Gastrocnemius medialis (tissue), 4 donors: ENCODE measurements at regions not wholly inside any gene's neighbourhood (a gene's known extent, or its start where the extent isn't known, plus 50 kb on each side); places are given as distances from the start of the nearest gene placed in this dataset.
"Not testable (repeated sequence)": the region's sequence is repeated elsewhere in the genome, so short reads cannot be mapped to it uniquely, and the experiment has no call there.

Source experiments
- ATAC-seq, 2 donors: fragments of 150-250 bp; one replicate each; pipeline ENCODE4 v1.9.1; 2016
- DNase-seq, 2 donors: peaks; one replicate each; pipeline ENCODE4 v3.0.0-alpha.2; 2019
- H3K27ac ChIP-seq, 4 donors: fragments of 200-600 bp; sonication (generic); 1 replicate in 1 of 4; 2 replicates in 3 of 4; pipeline ENCODE4 v1.5.1; 2016 to 2018; ENCODE audit warnings: mild to moderate bottlenecking in 2 of 4, moderate library complexity in 1 of 4
- H3K27me3 ChIP-seq, 3 donors: fragments of 200-600 bp; sonication (generic) in 2 of 3; 1 replicate in 1 of 3; 2 replicates in 2 of 3; pipeline versions ENCODE4 v1.5.1 to v1.6.0; 2016 to 2019; ENCODE audit warnings: mild to moderate bottlenecking in 1 of 3, moderate library complexity in 1 of 3
- H3K36me3 ChIP-seq, 2 donors: fragments of 200-600 bp; sonication (generic) in 1 of 2; one replicate each; pipeline ENCODE4 v1.5.1; 2017 to 2018
- H3K4me1 ChIP-seq, 2 donors: fragments of 200-600 bp; sonication (generic) in 1 of 2; one replicate each; pipeline ENCODE4 v1.5.1; 2016 to 2017; ENCODE audit warnings: mild to moderate bottlenecking in 2 of 2
- H3K4me3 ChIP-seq, 4 donors: fragments of 200-600 bp; sonication (generic) in 3 of 4; 1 replicate in 1 of 4; 2 replicates in 3 of 4; pipeline ENCODE4 v1.5.1; 2016 to 2019; ENCODE audit warnings: mild to moderate bottlenecking in 2 of 4
- H3K9me3 ChIP-seq, 3 donors: fragments of 200-600 bp; sonication (generic) in 2 of 3; 1 replicate in 1 of 3; 2 replicates in 2 of 3; pipeline ENCODE4 v1.5.1; 2016 to 2019
- POLR2A ChIP-seq, 2 donors: fragments of 450-650 bp; IDR thresholded peaks; one replicate each; pipeline ENCODE4 v1.6.1; 2017; ENCODE audit warnings: antibody characterized with exemption in 2 of 2, mild to moderate bottlenecking in 2 of 2, moderate library complexity in 2 of 2
- in situ Hi-C, 4 donors: fragments of 200-750 bp; cut with MboI; loops; one replicate each; pipeline versions ENCODE4 v1.15.0 to v1.8.0; 2017; ENCODE audit warnings: low sequenced_read_pairs in 4 of 4
- intact Hi-C: fragments of 100-400 bp; cut with DNase I; formaldehyde crosslinking; loops from one replicate; pipeline ENCODE4 v1.15.1; 2023; ENCODE audit warnings: low total_unique reads
- TF ChIP-seq, protein P1 (sequence below), 5 experiments: fragments of 450-650 bp in 3 of 5; fragments of 200-600 bp in 2 of 5; sonication (generic) in 2 of 5; IDR thresholded peaks in 4 of 5; conservative IDR thresholded peaks in 1 of 5; 1 replicate in 4 of 5; 2 replicates in 1 of 5; pipeline ENCODE4 v1.5.1; 2016 to 2019; ENCODE audit warnings: antibody characterized with exemption in 5 of 5, mild to moderate bottlenecking in 3 of 5, moderate library complexity in 3 of 5

DNA sequence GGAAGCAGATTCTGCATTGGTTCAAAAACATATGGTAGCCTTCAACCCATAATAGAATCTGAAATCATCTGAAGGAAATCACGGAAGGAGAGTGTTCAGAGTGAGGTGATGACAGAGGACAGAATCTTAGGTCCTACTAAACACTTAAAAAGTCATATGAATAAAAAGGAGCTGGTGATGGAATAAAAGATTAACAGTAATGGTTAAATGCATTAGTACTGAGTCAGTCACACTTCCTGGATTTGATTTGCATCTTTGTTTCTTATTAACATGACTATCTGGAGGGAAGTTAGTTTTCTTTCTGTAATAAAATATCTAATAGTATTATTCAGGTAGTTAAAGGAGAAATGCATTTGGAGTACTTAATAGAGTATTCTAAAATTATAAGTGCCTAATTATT is 296.3 kb upstream of the ATXN7L3B start:
- in situ Hi-C loops (no loop called here), intact Hi-C loops (no loop called here)
- no peak for ATAC-seq
- DNase-seq = no peak
- no peaks in the 10 kb centered on the region for H3K36me3 ChIP-seq
- no peaks in the 10 kb centered on the region for H3K9me3 ChIP-seq
- no peak overlapping the region for H3K27ac ChIP-seq
- no peak overlapping the region for H3K4me3 ChIP-seq
- no peaks in the 10 kb centered on the region for H3K27me3 ChIP-seq
- H3K4me1 ChIP-seq = no peaks in the 10 kb centered on the region
- TF ChIP-seq, protein P1, sequence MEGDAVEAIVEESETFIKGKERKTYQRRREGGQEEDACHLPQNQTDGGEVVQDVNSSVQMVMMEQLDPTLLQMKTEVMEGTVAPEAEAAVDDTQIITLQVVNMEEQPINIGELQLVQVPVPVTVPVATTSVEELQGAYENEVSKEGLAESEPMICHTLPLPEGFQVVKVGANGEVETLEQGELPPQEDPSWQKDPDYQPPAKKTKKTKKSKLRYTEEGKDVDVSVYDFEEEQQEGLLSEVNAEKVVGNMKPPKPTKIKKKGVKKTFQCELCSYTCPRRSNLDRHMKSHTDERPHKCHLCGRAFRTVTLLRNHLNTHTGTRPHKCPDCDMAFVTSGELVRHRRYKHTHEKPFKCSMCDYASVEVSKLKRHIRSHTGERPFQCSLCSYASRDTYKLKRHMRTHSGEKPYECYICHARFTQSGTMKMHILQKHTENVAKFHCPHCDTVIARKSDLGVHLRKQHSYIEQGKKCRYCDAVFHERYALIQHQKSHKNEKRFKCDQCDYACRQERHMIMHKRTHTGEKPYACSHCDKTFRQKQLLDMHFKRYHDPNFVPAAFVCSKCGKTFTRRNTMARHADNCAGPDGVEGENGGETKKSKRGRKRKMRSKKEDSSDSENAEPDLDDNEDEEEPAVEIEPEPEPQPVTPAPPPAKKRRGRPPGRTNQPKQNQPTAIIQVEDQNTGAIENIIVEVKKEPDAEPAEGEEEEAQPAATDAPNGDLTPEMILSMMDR (IDR thresholded peaks at IDR 0.05 in 4 of 5, conservative IDR thresholded peaks at IDR 0.05 in 1 of 5) = no peak
- TF ChIP-seq POLR2A (IDR thresholded peaks at IDR 0.05) = no peak

DNA sequence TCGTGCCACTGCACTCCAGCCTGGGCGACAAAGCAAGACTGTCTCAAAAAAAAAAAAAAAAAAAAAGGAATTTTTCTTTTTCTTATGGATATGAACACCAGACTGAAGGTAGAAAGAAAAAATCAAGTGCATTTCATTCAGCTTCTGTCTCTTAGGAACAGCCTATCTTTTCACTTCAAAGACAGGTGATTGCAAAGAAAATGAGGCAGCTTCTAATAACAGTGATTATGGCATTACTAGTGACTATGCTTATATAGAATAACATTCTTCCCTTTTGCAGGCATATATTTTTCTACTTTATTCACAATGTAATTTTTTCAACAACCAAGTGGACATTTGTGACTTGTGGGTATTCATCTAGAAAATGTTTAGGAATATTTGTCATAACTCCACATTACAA is 295.5 kb upstream of the ATXN7L3B start:
- Histone ChIP-seq H3K4me3 (no peak overlapping the region), H3K4me1 (no peaks in the 10 kb centered on the region), H3K36me3 (no peaks in the 10 kb centered on the region), H3K27me3 (no peaks in the 10 kb centered on the region), H3K27ac (no peak overlapping the region), H3K9me3 (no peaks in the 10 kb centered on the region)
- no peak for ATAC-seq
- in situ Hi-C loops = no loop called here
- intact Hi-C loops = no loop called here
- TF ChIP-seq POLR2A (IDR thresholded peaks at IDR 0.05) = no peak
- TF ChIP-seq, protein P1 (IDR thresholded peaks at IDR 0.05 in 4 of 5, conservative IDR thresholded peaks at IDR 0.05 in 1 of 5) = no peak
- DNase-seq = no peak

DNA sequence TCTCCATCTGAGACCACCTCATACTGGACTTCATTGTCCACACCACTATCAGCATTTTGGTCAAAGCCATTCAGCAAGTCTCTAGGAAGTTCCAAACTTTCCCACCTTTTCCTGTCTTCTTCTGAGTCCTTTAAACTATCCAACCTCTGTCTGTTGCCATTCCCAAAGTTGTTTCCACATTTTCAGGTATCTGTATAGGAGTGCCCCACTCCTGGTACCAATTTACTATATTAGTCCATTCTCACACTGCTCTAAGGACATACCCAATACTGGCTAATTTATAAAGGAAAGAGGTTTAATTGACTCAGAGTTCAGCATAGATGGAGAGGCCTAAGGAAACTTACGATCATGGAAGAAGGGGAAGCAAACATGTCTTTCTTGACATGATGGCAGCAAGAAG is 292.2 kb upstream of the ATXN7L3B start:
- no peak overlapping the region for H3K27ac ChIP-seq
- no peak for DNase-seq
- H3K9me3 ChIP-seq = no peaks in the 10 kb centered on the region
- H3K4me1 ChIP-seq = no peaks in the 10 kb centered on the region
- no peaks in the 10 kb centered on the region for H3K27me3 ChIP-seq
- TF ChIP-seq, protein P1 (IDR thresholded peaks at IDR 0.05 in 4 of 5, conservative IDR thresholded peaks at IDR 0.05 in 1 of 5) = no peak
- TF ChIP-seq POLR2A (IDR thresholded peaks at IDR 0.05) = no peak
- in situ Hi-C loops (no loop called here), intact Hi-C loops (no loop called here)
- H3K36me3 ChIP-seq = no peaks in the 10 kb centered on the region
- ATAC-seq = no peak
- no peak overlapping the region for H3K4me3 ChIP-seq

DNA sequence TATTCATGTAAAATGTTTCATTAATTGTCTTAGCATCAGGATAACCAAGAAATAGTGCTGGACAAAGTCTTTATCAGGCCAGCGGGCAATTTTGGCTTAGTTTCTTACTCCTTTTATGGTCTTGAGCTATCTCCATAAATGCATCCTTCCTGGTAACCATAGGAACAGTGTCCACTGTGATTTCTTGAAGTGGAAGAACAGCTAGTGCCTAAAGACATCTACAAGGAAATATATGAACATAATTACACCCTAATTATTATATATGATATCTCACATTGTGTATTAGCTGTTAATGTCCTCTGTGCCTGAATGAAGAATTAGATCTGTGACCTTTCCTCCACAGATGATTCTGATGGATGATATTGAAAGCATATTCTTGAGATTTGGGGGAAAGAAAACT is 286.7 kb upstream of the ATXN7L3B start:
- no peak for ATAC-seq
- DNase-seq = no peak
- TF ChIP-seq, protein P1 (IDR thresholded peaks at IDR 0.05 in 4 of 5, conservative IDR thresholded peaks at IDR 0.05 in 1 of 5) = no peak
- TF ChIP-seq POLR2A (IDR thresholded peaks at IDR 0.05) = no peak
- no peaks in the 10 kb centered on the region for H3K27me3 ChIP-seq
- H3K4me3 ChIP-seq = no peak overlapping the region
- intact Hi-C loops (no loop called here), in situ Hi-C loops (no loop called here)
- no peaks in the 10 kb centered on the region for H3K4me1 ChIP-seq
- no peak overlapping the region for H3K27ac ChIP-seq
- H3K36me3 ChIP-seq = no peaks in the 10 kb centered on the region
- no peaks in the 10 kb centered on the region for H3K9me3 ChIP-seq

DNA sequence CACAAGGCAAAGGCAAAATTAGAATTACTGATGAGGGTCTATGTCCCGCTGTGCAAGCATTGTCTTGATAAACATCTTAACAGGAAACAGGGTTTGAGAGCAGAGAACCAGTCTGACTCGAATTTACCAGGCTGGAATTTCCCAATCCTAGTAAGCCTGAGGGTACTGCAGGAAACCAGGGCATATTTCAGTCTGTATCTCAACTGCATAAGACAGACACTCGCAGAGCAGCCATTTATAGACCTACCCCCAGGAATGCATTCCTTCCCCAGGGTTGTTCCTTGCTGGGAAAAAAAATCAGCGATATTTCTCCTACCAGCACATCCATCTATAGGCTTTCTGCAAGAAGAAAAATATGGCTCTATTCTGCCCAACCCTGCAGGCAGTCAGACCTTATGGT is 283.8 kb upstream of the ATXN7L3B start:
- ATAC-seq, DNase-seq, H3K4me3 ChIP-seq, H3K27me3 ChIP-seq, H3K27ac ChIP-seq, in situ Hi-C loops, H3K36me3 ChIP-seq, H3K9me3 ChIP-seq, intact Hi-C loops, H3K4me1 ChIP-seq: not testable (repeated sequence)
